SU-DHL-6 (cell line): ENCODE measurements at regions not wholly inside any gene's neighbourhood (a gene's known extent, or its start where the extent isn't known, plus 50 kb on each side); places are given as distances from the start of the nearest gene placed in this dataset.

Experiments
- H2AFZ ChIP-seq: fragments of 200-600 bp; sonication (generic); 2 replicates; pipeline ENCODE4 v1.6.1; 2014; ENCODE audit warnings: low read depth, mild to moderate bottlenecking, moderate library complexity, mixed read lengths, antibody characterized with exemption, low read length; ENCODE audit not compliant: severe bottlenecking
- H3F3A ChIP-seq: fragments of 200-600 bp; shearing (Covaris generic); 2 replicates; pipeline ENCODE4 v1.6.0; 2016; ENCODE audit warnings: antibody characterized with exemption, mild to moderate bottlenecking; ENCODE audit not compliant: insufficient read depth
- H3K27ac ChIP-seq: fragments of 200-600 bp; sonication (generic); 2 replicates; pipeline ENCODE4 v1.5.1; 2016; ENCODE audit warnings: low read depth, mild to moderate bottlenecking, low read length, moderate library complexity, mixed read lengths
- H3K27me3 ChIP-seq: fragments of 200-600 bp; sonication (generic), shearing (Covaris generic); 2 replicates; pipeline ENCODE4 v1.6.0; 2014; ENCODE audit warnings: mild to moderate bottlenecking, low read length
- H3K36me3 ChIP-seq: fragments of 200-600 bp; sonication (generic); 2 replicates; pipeline ENCODE4 v1.6.1; 2014; ENCODE audit warnings: mild to moderate bottlenecking, low read length, mixed read lengths
- H3K4me2 ChIP-seq: fragments of 300-600, 200-600 bp; shearing (Covaris generic), sonication (generic); 2 replicates; pipeline ENCODE4 v1.6.0; 2014; ENCODE audit warnings: low read length, low read depth, mild to moderate bottlenecking; ENCODE audit not compliant: poor library complexity, severe bottlenecking
- H3K4me3 ChIP-seq: fragments of 200-600 bp; sonication (generic); 2 replicates; pipeline ENCODE4 v1.5.1; 2014; ENCODE audit warnings: antibody characterized with exemption, low read length, mild to moderate bottlenecking, mixed read lengths; ENCODE audit not compliant: insufficient read depth, poor library complexity, severe bottlenecking
- H3K79me2 ChIP-seq: fragments of 200-600 bp; sonication (generic); 2 replicates; pipeline ENCODE4 v1.6.1; 2014; ENCODE audit warnings: mild to moderate bottlenecking, low read length, moderate library complexity; ENCODE audit not compliant: insufficient read depth
- H3K9ac ChIP-seq: fragments of 200-600 bp; sonication (generic); 2 replicates; pipeline ENCODE4 v1.7.0; 2014; ENCODE audit warnings: mild to moderate bottlenecking, low read length
- H3K9me2 ChIP-seq: fragments of 200-600 bp; sonication (generic); replicated peaks from 2 replicates; pipeline ENCODE4 v1.6.1; 2014; ENCODE audit warnings: low read length; ENCODE audit not compliant: insufficient read depth
- H3K9me3 ChIP-seq: fragments of 200-600 bp; sonication (generic); 2 replicates; pipeline ENCODE4 v1.6.1; 2014; ENCODE audit warnings: low read length, mixed read lengths; ENCODE audit not compliant: insufficient read depth
- H4K20me1 ChIP-seq: fragments of 200-600 bp; sonication (generic); 2 replicates; pipeline ENCODE4 v1.6.1; 2014; ENCODE audit warnings: low read depth, mild to moderate bottlenecking, antibody characterized with exemption, low read length, moderate library complexity, mixed read lengths
- EZH2phosphoT487 ChIP-seq: fragments of 200-600 bp; sonication (generic), shearing (Covaris generic); conservative IDR thresholded peaks from 2 replicates; pipeline ENCODE4 v1.6.1; 2018; ENCODE audit warnings: mild to moderate bottlenecking, antibody characterized with exemption, low read length, moderate library complexity, mixed read lengths
- TF ChIP-seq, protein P1 (sequence below): fragments of 200-600 bp; sonication (generic); IDR thresholded peaks from one replicate; pipeline ENCODE4 v1.5.1; 2017; ENCODE audit warnings: antibody characterized with exemption, mild to moderate bottlenecking, low read length, moderate library complexity; ENCODE audit not compliant: insufficient read depth, poor library complexity, severe bottlenecking

GRCh38 chr12:84376320-84376719 is 536.3 kb downstream of the SLC6A15 start:
- Histone ChIP-seq H4K20me1 (no peaks in the 10 kb centered on the region), H3K27me3 (no peaks in the 10 kb centered on the region), H3K79me2 (no peaks in the 10 kb centered on the region), H3K4me3 (no peak overlapping the region), H3K9ac (no peak overlapping the region), H3F3A (no peaks in the 10 kb centered on the region), H3K9me2 (no peaks in the 10 kb centered on the region), H3K27ac (no peak overlapping the region), H3K9me3 (no peaks in the 10 kb centered on the region), H2AFZ (peak overlapping the region; percentile 56), H3K4me2 (peak overlapping the region; percentile 25), H3K36me3 (no peaks in the 10 kb centered on the region)
- no peak for TF ChIP-seq EZH2phosphoT487
- TF ChIP-seq, protein P1, sequence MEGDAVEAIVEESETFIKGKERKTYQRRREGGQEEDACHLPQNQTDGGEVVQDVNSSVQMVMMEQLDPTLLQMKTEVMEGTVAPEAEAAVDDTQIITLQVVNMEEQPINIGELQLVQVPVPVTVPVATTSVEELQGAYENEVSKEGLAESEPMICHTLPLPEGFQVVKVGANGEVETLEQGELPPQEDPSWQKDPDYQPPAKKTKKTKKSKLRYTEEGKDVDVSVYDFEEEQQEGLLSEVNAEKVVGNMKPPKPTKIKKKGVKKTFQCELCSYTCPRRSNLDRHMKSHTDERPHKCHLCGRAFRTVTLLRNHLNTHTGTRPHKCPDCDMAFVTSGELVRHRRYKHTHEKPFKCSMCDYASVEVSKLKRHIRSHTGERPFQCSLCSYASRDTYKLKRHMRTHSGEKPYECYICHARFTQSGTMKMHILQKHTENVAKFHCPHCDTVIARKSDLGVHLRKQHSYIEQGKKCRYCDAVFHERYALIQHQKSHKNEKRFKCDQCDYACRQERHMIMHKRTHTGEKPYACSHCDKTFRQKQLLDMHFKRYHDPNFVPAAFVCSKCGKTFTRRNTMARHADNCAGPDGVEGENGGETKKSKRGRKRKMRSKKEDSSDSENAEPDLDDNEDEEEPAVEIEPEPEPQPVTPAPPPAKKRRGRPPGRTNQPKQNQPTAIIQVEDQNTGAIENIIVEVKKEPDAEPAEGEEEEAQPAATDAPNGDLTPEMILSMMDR: no peak

DNA sequence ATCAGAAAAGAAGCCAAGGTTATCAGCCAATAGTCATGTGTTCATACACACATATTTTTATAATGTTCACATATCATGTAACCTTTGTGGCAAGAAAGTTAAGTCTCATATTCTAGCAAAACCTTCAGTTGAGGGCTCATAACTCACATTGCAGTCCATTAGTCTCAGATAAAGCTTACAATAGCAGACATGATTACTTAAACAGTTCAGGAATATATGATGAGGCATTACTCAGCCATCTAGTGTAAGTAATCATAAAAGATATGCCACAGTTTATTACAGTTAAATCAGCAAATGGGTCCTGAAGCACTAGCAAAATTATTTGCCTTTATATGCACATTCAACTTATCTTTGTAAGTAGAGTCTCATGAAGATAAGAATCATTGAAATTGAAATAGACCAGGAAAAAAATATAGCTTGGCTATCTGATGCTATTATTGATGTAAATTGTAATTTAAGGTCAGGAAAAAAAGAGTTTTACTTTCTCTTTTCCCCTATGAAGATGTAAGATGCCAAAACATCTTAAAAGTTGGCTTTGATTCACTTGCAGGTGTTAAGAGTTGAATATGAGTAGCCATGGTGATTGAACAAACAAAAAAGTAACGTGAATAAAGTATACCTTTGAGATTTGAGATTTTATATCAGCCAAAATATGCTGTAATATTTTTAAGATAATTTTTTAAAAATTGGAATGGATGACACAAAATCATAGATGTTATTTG is 537.0 kb downstream of the SLC6A15 start:
- Histone ChIP-seq H3K4me2 (peak overlapping the region; percentile 25), H3K27ac (no peak overlapping the region)
- TF ChIP-seq EZH2phosphoT487: no peak
- TF ChIP-seq, protein P1: no peak

GRCh38 chr12:84362552-84362897 is 550.1 kb downstream of the SLC6A15 start:
- Histone ChIP-seq H3K4me2 (no peak overlapping the region), H3K79me2 (no peaks in the 10 kb centered on the region), H3K27me3 (no peaks in the 10 kb centered on the region), H4K20me1 (no peaks in the 10 kb centered on the region), H3F3A (no peaks in the 10 kb centered on the region), H3K9me2 (no peaks in the 10 kb centered on the region), H2AFZ (no peak overlapping the region), H3K4me3 (no peak overlapping the region), H3K9me3 (no peaks in the 10 kb centered on the region), H3K27ac (no peak overlapping the region), H3K36me3 (no peaks in the 10 kb centered on the region), H3K9ac (no peak overlapping the region)
- TF ChIP-seq EZH2phosphoT487: no peak
- TF ChIP-seq, protein P1: no peak

More for the DNA sequence above, 537.0 kb downstream of the SLC6A15 start:
- Histone ChIP-seq H3K9me3 (no peaks in the 10 kb centered on the region), H3K27me3 (no peaks in the 10 kb centered on the region), H3K9ac (no peak overlapping the region), H3K9me2 (no peaks in the 10 kb centered on the region), H2AFZ (peak overlapping the region; percentile 2), H3F3A (no peaks in the 10 kb centered on the region), H4K20me1 (no peaks in the 10 kb centered on the region), H3K4me3 (no peak overlapping the region), H3K79me2 (no peaks in the 10 kb centered on the region), H3K36me3 (no peaks in the 10 kb centered on the region)
